Mononuclear cell (primary cell): ENCODE measurements at regions not wholly inside any gene's neighbourhood (a gene's known extent, or its start where the extent isn't known, plus 50 kb on each side); places are given as distances from the start of the nearest gene placed in this dataset.

Experiments
- H3K27me3 ChIP-seq: 2 replicates; pipeline ENCODE4 v1.6.0; 2011; ENCODE audit warnings: low read length, control low read depth; ENCODE audit not compliant: insufficient read depth
- H3K4me1 ChIP-seq: 2 replicates; pipeline ENCODE4 v1.5.1; 2011; ENCODE audit warnings: mild to moderate bottlenecking, low read length, control low read depth; ENCODE audit not compliant: insufficient read depth
- H3K4me3 ChIP-seq: 2 replicates; pipeline ENCODE4 v1.5.1; 2011; ENCODE audit warnings: mild to moderate bottlenecking, low read length, moderate library complexity
- H3K9me3 ChIP-seq: 2 replicates; pipeline ENCODE4 v1.5.1; 2011; ENCODE audit warnings: low read depth, mild to moderate bottlenecking, control low read depth, low read length

GRCh38 chr21:35792569-35793305 is 267.6 kb downstream of the SETD4 start:
- no peak overlapping the region for H3K4me3 ChIP-seq
- peaks cover 4% of the 10 kb centered on the region for H3K27me3 ChIP-seq
- no peaks in the 10 kb centered on the region for H3K4me1 ChIP-seq
- H3K9me3 ChIP-seq, result no peaks in the 10 kb centered on the region

GRCh38 chr21:35791541-35792325 is 268.6 kb downstream of the SETD4 start:
- Histone ChIP-seq H3K27me3 (peaks cover 4% of the 10 kb centered on the region), H3K4me3 (no peak overlapping the region), H3K4me1 (no peaks in the 10 kb centered on the region), H3K9me3 (no peaks in the 10 kb centered on the region)

- Histone ChIP-seq H3K9me3 (no peaks in the 10 kb centered on the region), H3K4me1 (no peaks in the 10 kb centered on the region), H3K27me3 (peaks cover 3% of the 10 kb centered on the region), H3K4me3 (no peak overlapping the region)
Observed at GRCh38 chr21:35783721-35784120, 276.6 kb downstream of the SETD4 start.

- H3K4me1 ChIP-seq, result no peaks in the 10 kb centered on the region
- peaks cover 3% of the 10 kb centered on the region for H3K27me3 ChIP-seq
- H3K4me3 ChIP-seq, result no peak overlapping the region
- H3K9me3 ChIP-seq, result no peaks in the 10 kb centered on the region
Observed at GRCh38 chr21:35782667-35783066, 277.7 kb downstream of the SETD4 start.

- Histone ChIP-seq H3K4me3 (no peak overlapping the region), H3K9me3 (no peaks in the 10 kb centered on the region), H3K27me3 (peaks cover 3% of the 10 kb centered on the region), H3K4me1 (no peaks in the 10 kb centered on the region)
Observed at GRCh38 chr21:35780983-35781382, 279.3 kb downstream of the SETD4 start.

- H3K9me3 ChIP-seq, result no peaks in the 10 kb centered on the region
- peaks cover 3% of the 10 kb centered on the region for H3K27me3 ChIP-seq
- no peaks in the 10 kb centered on the region for H3K4me1 ChIP-seq
- no peak overlapping the region for H3K4me3 ChIP-seq
Observed at GRCh38 chr21:35779690-35780570, 280.4 kb downstream of the SETD4 start.

- Histone ChIP-seq H3K27me3 (peaks cover 7% of the 10 kb centered on the region), H3K4me1 (no peaks in the 10 kb centered on the region), H3K4me3 (no peak overlapping the region), H3K9me3 (no peaks in the 10 kb centered on the region)
Observed at GRCh38 chr21:35779167-35779566, 281.2 kb downstream of the SETD4 start.

GRCh38 chr21:35777081-35777480 is 283.2 kb downstream of the SETD4 start:
- Histone ChIP-seq H3K4me3 (no peak overlapping the region), H3K27me3 (peaks cover 14% of the 10 kb centered on the region), H3K9me3 (no peaks in the 10 kb centered on the region), H3K4me1 (no peaks in the 10 kb centered on the region)

- H3K27me3 ChIP-seq, result peaks cover 11% of the 10 kb centered on the region
- H3K9me3 ChIP-seq, result no peaks in the 10 kb centered on the region
- H3K4me3 ChIP-seq, result no peak overlapping the region
- no peaks in the 10 kb centered on the region for H3K4me1 ChIP-seq
Observed at GRCh38 chr21:35775778-35776544, 284.4 kb downstream of the SETD4 start.

GRCh38 chr21:35770101-35770945 is 290.0 kb downstream of the SETD4 start:
- Histone ChIP-seq H3K4me1 (no peaks in the 10 kb centered on the region), H3K4me3 (no peak overlapping the region), H3K27me3 (peaks cover 11% of the 10 kb centered on the region), H3K9me3 (no peaks in the 10 kb centered on the region)

GRCh38 chr21:35768187-35768586 is 292.1 kb downstream of the SETD4 start:
- peaks cover 4% of the 10 kb centered on the region for H3K27me3 ChIP-seq
- H3K9me3 ChIP-seq, result no peaks in the 10 kb centered on the region
- no peaks in the 10 kb centered on the region for H3K4me1 ChIP-seq
- no peak overlapping the region for H3K4me3 ChIP-seq

- H3K4me3 ChIP-seq, result no peak overlapping the region
- H3K9me3 ChIP-seq, result no peaks in the 10 kb centered on the region
- H3K4me1 ChIP-seq, result no peaks in the 10 kb centered on the region
- no peaks in the 10 kb centered on the region for H3K27me3 ChIP-seq
Observed at GRCh38 chr21:35764586-35764985, 295.7 kb downstream of the SETD4 start.

- H3K4me1 ChIP-seq, result no peaks in the 10 kb centered on the region
- no peak overlapping the region for H3K4me3 ChIP-seq
- no peaks in the 10 kb centered on the region for H3K9me3 ChIP-seq
- H3K27me3 ChIP-seq, result peaks cover 2% of the 10 kb centered on the region
Observed at GRCh38 chr21:35764077-35764476, 296.2 kb downstream of the SETD4 start.

GRCh38 chr21:35754583-35754982 is 305.7 kb downstream of the SETD4 start:
- Histone ChIP-seq H3K4me3 (no peak overlapping the region), H3K9me3 (no peaks in the 10 kb centered on the region), H3K27me3 (peaks cover 10% of the 10 kb centered on the region), H3K4me1 (no peaks in the 10 kb centered on the region)
